ENCODE measurements at regions not wholly inside any gene's neighbourhood (a gene's known extent, or its start where the extent isn't known, plus 50 kb on each side); places are given as distances from the start of the nearest gene placed in this dataset.

GRCh38 chr1:58893257-58893869 is 109.5 kb upstream of the JUN start:
- TF ChIP-seq CTCF (IDR thresholded peaks at IDR 0.05), result no peak
- no peak for TF ChIP-seq POLR2AphosphoS5 (IDR thresholded peaks at IDR 0.05)
- no peak for TF ChIP-seq POLR2A (IDR thresholded peaks at IDR 0.05)
- TF ChIP-seq EP300 (IDR thresholded peaks at IDR 0.05), result no peak
